NCI-H446 treated with DMSO at 0.1 percent for 48 hours (cell line): ENCODE measurements at regions not wholly inside any gene's neighbourhood (a gene's known extent, or its start where the extent isn't known, plus 50 kb on each side); places are given as distances from the start of the nearest gene placed in this dataset.
A peak's percentile ranks its signal among the peaks of the same experiment; 100 is the strongest.
"Not testable (repeated sequence)": the region's sequence is repeated elsewhere in the genome, so short reads cannot be mapped to it uniquely, and the experiment has no call there.

ENCODE experiments used
- DNase-seq: peaks from one replicate; lab custom pipeline; 2025; lab: John Stamatoyannopoulos, UW

DNA sequence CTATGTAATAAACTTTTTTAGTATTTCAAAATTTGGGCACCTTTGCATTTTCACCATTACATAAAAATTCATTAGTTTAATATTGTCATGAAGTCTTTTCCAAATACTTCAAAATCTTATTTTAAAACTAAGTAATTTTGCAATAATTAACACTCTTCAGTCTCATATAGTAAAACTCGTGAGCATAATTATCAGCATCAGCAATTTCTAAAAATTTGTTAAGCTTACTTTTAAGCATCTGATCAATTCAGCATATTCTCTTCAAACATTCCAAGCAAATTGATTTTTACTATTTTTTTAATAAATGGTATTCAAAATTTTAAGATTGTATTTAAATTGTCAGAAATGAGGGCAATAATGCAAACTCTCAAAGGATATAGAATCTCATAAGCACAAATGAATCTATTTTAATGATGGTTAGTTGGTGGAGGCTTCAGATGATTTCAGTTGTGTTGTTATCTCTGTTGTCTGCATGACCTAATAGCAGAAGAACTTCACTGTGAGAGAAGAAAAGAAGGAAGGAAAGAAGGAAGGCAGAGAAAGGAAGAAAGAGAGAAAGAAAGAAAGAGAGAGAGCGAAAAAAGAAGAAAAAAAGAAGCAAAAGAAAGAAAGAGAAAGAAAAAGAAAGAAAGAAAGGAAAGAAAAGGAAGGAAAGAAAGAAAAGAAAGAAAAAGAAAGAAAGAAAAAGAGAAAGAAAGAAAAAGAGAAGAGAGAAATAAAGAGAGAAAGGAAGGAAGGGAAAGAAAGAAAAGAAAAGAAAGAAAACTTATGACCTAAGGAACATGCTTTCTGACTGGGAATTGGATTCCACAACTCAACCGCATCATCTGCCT is 860.5 kb downstream of the NCAM2 start:
- no peak for DNase-seq

DNA sequence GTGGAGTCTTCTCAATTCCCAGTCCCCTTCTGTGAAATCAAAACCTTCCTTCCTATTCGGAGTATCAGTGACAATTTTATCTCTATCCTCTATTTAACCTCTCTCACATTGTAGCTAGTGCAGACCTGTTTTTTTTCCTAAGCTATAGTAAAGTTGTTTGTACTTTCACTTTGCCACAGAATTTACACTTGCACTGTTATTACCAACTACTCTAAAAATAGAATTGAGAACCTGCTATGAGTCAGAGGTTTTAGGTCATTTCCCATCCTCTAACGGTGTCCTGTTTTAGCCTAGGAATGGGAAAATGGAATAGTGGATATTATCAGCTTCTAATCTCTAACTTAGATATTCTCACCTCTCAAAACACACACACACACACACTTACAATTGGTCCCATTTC is 862.7 kb downstream of the NCAM2 start:
- no peak for DNase-seq

DNA sequence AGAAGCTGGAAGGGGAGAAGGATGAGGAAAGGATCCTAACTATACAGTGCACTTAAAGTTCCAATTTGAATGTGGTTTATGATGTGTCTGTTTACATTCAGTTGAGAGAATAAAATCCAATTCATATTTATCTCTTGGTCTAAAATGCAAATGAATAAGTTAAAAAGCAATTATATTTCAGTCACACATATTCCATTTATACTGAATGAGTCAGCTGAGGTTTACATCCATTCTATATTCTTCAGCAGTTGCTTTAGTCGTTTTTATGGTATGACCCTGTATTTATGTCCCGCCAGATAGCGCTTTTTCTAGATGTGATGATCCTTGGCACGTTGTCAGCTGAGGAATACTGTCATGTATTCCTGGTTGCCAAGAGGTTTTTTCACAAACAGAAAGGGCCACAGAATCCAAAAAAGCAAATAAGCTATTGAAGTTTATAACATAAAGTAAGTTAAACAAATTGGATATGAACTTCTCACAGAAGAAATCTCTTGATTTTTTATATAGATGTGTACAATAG is 866.2 kb downstream of the NCAM2 start:
- DNase-seq, result peak; percentile 62

DNA sequence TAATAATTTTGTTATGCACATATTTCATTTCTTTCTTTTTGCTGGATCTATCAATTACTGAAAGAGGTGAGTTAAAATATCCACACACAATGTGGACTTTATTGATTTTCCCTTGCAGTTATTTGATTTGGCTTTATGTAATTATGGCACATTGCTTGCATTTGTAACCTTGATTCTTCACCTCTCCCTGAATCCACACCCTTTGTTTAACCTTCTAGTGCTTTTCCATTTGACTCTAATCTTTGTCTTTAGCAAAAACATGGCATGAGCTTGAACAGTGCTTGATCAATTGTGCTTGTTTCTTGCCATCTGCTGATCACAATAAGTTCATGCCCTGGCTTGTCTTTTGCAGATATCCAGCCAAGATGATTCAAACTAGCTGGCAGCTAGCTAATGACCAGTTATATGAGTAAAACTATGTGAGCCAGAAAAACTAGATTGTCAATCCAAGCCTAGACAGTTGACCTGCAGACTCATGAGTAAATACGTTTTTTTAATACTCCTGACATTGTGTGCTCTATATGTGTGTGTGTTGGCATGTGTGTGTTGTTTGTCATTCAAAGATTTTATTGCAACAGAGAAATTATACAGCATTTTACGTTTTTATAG is 899.2 kb downstream of the NCAM2 start:
- DNase-seq, result peak; percentile 95

DNA sequence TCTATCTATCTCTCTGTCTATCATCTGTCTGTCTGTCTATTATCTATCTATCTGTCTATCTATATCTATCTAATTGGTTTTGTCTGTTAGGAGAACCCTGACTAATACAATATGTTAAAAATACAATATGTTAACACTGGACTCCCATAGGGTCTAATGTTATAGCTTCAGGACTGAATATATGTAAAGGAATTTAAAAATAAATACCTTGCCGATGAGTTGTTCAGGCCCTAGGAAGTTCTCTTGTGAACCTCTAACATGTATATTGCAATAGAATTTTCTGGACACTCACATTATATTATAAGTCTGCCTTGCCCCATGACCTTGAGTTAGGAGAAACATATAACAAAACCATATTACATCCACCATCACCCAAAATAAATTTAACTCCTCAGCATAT is 900.6 kb downstream of the NCAM2 start:
- DNase-seq, result no peak

DNA sequence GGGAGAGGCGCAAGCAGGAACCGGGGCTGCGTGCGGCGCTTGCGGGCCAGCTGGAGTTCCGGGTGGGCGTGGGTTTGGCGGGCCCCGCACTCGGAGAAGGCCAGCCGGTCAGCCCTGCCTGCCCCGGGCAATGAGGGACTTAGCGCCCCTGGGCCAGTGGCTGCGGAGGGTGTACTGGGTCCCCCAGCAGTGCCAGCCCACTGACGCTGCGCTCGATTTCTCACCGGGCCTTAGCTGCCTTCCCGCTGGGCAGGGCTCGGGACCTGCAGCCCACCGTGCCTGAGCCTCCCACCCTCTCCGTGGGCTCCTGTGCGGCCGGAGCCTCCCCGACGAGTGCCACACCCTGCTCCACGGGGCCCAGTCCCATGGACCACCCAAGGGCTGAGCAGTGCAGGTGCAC is 904.2 kb downstream of the NCAM2 start:
- not testable (repeated sequence) for DNase-seq

DNA sequence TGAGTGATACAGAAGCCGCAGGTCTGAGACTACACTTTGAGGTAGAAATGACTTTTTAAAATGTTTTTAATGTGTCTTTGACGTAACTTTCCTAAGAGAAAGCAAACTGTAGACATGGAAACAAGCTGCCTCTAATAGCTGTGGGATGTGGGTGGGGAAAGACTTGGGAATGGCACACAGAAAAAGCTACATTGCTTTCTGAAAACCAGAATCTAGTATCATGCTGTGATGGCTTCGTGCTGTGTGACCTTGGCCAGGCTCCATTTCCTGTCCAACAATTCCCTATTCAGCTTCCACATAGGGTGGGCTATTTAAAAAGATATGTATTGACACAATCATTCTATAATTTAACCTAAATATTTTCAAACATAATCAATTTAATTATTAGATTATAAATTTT is 909.1 kb downstream of the NCAM2 start:
- no peak for DNase-seq

DNA sequence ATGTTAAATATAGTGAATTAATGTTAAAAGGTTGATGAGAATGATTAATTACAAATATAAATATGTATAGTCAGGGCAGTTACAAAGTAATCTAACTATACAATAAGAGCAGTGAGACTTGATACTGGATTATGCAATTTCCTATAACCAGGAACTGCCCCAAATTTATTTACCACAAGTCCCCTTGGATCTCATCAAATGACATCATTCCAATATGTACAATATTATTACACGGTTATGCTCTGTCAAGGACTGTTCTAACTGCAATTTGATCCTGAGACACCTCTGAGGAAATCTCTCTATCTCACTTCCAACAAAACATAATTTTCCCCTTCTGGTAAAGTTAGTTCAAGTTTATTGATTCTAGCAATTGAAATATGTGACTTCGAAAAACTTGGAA is 917.6 kb downstream of the NCAM2 start:
- DNase-seq, result no peak

DNA sequence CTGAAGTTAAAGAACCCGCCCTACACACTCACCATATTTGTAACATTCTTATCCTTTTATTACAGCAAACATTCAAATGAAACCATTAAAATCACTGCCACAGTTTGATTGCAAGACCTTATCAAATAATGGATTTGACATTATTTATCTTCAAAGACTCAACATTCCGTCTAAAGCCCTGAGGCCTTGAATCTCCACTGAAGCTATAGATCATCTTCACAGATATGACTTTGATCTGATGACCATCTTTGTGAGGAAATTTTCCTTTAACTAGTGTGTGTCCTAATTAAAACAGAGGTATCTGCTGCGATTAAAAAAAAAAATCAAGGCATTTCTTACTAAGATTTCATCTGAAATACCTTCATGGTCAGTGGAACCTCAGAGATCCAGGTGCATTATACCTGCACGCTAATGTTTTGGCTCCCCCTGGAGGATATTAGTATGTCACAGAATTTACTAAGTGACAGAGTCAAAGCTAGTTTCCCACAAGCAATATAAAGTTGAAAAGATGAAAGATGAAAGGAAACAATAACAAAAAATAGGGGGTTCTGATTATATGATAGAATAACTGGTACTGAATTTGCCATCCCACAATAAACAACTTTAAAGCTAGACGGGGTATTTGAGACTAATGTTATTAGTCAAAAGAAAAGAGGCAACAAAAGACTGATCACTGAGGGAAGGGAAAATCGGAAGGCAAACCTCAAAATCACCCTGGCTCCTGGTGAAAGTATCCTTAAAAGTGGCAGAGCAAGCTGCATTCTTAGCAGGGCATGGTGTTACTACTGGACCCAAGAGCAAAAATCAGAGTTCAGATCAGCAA is 923.4 kb downstream of the NCAM2 start:
- DNase-seq, result no peak

DNA sequence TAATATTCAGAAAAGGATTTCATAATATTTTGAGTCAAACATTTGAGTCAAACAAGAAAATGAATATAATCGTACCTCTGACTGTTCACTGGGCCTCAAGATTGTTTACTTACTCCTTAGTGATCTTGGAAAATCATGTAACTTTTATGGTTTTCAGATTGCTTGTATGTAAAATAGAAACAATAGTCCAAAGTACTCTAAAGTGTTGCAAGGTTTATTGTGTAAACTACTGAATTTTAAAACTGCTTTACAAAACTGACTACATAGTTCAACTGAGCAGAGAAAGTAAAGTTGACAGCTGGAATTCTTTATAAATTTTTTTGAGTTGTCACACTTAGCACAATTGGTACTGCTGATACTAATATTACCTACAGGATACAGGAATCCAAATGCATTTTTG is 931.0 kb downstream of the NCAM2 start:
- DNase-seq, result no peak

DNA sequence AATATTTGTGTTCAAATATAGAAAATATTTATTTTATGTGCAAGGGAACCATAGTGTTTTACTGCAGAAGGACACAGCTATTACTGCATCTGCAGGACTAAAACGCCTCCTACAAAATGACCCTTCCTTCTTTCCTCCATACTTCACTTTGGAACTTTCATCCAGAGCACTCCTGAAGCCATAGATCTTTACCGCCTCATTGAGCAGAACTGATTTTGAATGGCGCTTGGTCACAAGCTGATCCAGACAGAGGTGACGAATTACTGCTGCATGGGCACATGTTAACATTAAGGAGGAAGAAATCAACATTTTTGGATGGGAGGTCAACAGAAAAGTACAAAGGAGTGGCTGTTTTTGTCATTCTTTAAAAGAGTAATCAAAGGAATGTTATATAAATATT is 931.6 kb downstream of the NCAM2 start:
- DNase-seq, result no peak

DNA sequence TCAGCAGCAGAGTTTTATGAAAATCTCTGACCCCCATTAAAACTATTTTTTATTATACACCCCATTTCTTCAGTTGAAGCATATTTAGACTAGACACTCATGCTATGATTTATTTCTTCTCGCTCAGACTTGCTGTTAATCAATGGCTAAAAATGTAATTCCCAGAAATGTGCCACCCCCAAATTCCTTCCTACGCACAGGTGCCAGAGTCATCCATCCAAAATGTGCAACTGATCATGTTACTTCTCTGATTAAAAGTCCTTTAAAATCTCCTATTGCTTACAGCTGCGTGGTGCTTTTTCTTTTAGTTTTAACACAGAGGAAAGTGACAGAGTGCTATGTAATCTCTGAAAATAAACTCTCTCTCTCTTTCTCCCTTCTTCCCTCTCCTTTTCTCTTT is 954.4 kb downstream of the NCAM2 start:
- no peak for DNase-seq

DNA sequence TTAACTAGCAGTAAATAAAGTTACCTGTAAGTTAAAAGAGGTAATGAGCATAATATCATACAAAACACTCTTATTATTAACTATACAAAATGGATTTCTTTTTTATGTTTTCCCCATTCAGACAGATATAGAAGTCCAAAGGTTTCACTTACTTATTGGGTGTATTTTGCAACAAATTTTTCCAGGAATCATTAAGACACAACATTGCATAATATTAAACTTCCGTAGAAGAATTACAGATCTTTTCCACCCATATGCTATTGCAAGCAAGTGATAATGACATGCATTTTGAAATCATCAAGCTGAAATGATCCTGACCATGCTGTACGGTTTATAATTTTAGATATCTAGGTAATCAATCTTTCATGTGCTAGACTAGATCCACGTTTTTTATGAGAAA is 957.0 kb downstream of the NCAM2 start:
- no peak for DNase-seq

DNA sequence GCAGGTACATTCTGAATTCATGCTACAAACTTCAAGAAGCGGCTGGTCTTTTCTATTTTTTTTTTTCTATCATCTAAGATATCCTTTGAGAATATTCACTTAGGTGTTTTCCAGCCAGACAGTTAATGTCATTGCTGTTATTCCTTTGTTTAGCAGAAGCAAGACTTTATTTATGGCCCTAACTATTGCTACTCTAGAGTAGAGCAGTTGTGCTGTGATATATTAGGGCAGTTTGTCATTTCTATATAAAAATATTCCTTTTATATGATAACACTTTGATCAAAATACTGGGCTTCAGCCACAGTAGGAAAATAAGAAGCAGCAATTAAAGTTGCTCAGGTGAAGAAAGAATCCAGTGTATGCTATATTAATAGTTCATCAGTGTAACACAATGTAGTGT is 959.3 kb downstream of the NCAM2 start:
- no peak for DNase-seq

DNA sequence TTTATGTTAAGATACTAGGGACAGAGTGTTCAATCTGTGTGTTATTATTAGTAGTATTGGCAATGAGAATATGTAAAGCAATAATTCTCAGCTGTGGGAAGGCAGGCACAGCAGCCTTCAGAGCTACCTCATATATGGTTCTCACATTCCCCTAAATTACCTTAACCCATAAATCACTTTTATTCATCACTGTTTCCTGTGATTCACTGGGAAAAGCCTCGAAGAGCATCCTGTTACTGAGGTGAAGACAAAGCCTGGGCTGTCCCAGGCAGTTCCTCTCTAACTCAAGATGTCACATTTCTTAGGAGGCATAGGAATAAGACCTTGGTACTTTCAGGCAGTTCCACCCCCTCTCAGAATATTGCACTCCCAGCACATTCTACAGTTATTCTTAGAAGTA is 965.7 kb downstream of the NCAM2 start:
- DNase-seq, result no peak

DNA sequence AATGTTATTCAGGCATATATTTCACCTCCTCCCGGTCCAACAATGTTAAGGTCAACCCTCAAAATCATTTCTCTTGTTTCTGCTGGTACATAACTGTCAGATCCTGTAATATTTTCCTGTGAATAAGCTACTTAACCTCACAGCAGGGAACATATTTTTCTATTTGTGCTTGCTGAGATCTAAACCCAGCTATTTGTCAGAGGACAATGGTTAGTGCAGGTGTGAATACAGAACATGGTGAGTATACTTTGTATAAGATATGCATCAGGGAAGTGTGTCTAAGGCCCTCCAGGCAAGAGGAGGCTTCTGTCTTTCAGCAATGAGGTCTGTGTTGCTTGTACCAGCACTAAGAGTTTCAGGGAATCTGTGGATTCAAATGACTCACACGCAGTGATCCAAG is 970.6 kb downstream of the NCAM2 start:
- DNase-seq, result peak; percentile 62

DNA sequence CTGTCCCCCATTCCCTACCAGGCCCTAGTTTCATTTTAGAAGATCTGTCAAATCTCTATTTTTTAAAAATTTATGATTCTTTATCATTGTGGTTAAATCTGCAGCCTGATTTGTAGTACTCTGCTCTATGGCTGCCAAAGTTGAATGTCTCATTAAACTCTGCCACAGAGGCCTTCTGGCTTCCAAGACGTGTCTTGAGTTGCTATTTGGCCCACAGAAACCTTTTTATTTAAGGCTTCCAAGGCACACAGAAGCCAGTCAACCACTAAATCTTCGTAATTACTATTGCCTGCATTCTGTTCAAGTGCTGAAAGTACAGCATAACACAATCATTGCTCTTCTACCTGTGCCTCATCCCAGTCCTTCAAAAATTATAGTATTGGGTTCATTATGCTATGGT is 971.0 kb downstream of the NCAM2 start:
- peak; percentile 86 for DNase-seq

DNA sequence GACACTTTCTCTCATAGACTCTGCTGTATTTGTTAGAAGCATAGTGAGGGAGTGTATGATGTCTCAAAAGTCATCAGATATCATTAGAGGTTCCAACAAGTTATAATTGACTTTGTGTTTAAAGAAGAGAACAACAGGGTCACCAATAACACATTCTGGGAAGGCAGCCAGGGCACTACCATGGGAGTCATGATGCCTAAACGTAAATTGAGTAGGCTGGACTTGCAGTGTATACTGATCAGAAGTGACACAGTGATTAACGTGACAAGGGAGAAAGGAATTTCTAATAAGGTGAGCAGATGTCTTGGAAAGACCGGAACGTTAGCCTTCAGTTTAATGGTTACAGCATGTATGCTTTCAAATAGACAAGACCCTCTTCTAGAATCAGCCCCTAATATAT is 973.2 kb downstream of the NCAM2 start:
- DNase-seq, result peak; percentile 59

DNA sequence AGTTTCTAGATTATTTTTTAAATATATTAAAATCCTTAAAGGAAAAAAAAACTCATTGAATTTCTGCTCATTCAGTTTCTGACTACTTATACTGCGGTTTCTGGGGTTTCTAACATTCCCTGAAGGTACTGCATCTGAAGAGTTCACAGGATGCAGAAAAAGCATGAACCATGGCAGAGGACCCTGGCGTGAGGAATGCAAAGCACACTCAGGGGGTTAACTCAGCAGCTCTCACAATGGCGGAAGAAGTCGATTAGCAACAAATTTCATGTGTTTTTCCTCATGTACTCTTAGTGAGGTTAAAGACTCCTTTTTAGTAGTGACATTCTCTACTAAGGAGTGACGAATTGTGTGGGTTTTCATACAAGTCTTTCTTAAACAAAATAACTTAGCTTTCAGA is 975.6 kb downstream of the NCAM2 start:
- no peak for DNase-seq

DNA sequence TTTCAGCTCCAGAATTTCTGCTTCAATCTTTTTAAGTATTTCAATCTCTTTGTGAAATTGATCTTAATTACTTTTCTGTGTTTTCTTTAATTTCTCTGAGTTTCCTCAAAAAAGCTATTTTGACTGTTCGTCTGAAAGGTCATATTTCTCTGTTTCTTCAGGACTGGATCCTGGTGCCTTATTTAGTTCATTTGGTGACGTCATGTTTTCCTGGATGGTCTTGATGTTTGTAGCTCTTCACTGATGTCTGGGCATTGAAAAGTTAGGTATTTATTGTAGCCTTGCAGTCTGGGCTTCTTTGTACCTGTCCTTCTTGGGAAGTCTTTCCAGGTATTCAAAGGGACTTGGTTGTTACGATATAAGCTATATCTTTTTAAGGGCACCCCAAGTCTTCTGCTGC is 998.7 kb downstream of the NCAM2 start:
- no peak for DNase-seq

DNA sequence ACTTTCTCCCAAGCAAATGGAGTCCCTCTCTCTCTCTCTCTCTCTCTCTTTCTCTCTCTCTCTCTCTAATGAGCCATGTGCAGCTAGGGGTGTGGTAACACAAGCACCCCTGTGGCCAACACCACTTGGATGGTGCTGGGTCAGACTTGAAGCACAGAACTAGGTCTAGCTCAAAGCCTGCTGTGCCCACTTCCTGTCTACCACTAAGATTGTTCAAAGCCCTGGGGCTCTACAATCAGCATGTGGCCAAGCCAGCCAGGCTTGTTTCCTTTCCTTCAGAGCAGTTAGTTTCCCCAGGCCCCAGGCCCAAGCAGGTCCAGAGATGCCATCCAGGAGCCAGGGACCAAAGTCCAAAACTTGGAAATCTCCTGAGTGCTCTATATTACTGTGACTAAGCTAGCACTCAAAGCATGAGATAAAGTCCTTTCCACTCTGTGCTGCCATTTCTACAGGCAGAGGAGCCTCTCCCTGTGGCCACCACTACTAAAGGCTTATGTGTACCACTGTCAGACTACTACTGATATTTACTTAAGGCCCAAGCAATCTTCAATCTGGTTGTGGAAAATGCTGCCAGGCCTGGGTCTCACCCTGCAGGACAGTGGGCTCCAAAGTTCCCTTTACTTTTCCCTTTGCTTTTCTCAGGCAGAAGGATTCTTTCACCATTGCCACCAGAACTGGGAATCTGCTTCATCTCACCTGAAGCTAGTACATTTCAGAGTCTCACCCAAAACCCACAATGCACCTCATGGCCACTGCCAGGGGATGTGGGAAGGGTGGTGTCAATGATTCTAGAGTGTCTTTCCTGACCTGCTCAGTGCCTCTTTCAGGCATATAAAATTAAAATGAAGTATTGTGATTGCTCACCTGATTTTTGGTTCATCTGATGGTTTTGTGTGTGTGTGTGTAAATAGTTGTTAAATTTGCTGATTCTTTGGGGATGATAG is 999.5 kb downstream of the NCAM2 start:
- DNase-seq, result no peak

DNA sequence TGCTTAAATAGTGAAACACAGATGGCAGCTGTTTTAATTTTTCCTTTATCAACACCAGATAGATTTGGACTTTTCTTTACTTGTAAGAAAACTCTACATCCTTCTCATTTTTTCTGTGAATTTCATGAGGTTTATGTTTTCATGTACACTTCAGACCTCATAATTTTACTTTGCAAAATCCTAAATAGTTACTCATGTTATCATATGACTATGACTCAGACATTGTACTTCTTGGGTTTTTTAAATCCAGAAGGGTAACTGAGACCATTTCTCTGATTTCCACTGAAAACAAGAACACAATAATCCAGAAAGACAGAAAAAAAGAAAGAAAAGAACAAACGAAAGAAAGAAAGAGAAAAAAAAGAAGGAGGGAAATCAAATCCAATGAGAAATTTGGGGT is 1021.6 kb downstream of the NCAM2 start:
- no peak for DNase-seq
